ENCODE measurements at regions not wholly inside any gene's neighbourhood (a gene's known extent, or its start where the extent isn't known, plus 50 kb on each side); places are given as distances from the start of the nearest gene placed in this dataset.

- H3K4me3 ChIP-seq (ENCODE audit: low read depth, low read length): no peak overlapping the region
- TF ChIP-seq CTCF (IDR thresholded peaks at IDR 0.05; ENCODE audit: low read depth, low read length): no peak
Measured at GRCh38 chr10:58885146-58885545, 291.3 kb upstream of the PHYHIPL start.

- no peak for TF ChIP-seq CTCF (IDR thresholded peaks at IDR 0.05; ENCODE audit: low read depth, low read length)
Measured at GRCh38 chr10:58885686-58886345, 290.6 kb upstream of the PHYHIPL start.

GRCh38 chr10:58886406-58886805 is 290.0 kb upstream of the PHYHIPL start:
- TF ChIP-seq CTCF (IDR thresholded peaks at IDR 0.05; ENCODE audit: low read depth, low read length): no peak
- no peak overlapping the region for H3K4me3 ChIP-seq (ENCODE audit: low read depth, low read length)

More at GRCh38 chr10:58885686-58886345, 290.6 kb upstream of the PHYHIPL start:
- H3K4me3 ChIP-seq (ENCODE audit: low read depth, low read length): no peak overlapping the region

- no peak overlapping the region for H3K4me3 ChIP-seq (ENCODE audit: low read depth, low read length)
- no peak for TF ChIP-seq CTCF (IDR thresholded peaks at IDR 0.05; ENCODE audit: low read depth, low read length)
Measured at GRCh38 chr10:58887474-58887873, 289.0 kb upstream of the PHYHIPL start.

- no peak for TF ChIP-seq CTCF (IDR thresholded peaks at IDR 0.05; ENCODE audit: low read depth, low read length)
- no peak overlapping the region for H3K4me3 ChIP-seq (ENCODE audit: low read depth, low read length)
Measured at GRCh38 chr10:58888957-58889356, 287.5 kb upstream of the PHYHIPL start.

- TF ChIP-seq CTCF (IDR thresholded peaks at IDR 0.05; ENCODE audit: low read depth, low read length): no peak
- no peak overlapping the region for H3K4me3 ChIP-seq (ENCODE audit: low read depth, low read length)
Measured at GRCh38 chr10:58892031-58892531, 284.4 kb upstream of the PHYHIPL start.

- H3K4me3 ChIP-seq (ENCODE audit: low read depth, low read length): no peak overlapping the region
- TF ChIP-seq CTCF (IDR thresholded peaks at IDR 0.05; ENCODE audit: low read depth, low read length): no peak
Measured at GRCh38 chr10:58894929-58895328, 281.5 kb upstream of the PHYHIPL start.

All from WI38 (cell line).